Inferior parietal cortex (tissue), 1 donor: ENCODE measurements at regions not wholly inside any gene's neighbourhood (a gene's known extent, or its start where the extent isn't known, plus 50 kb on each side); places are given as distances from the start of the nearest gene placed in this dataset.

ENCODE experiments used
- DNase-seq: peaks from one replicate; pipeline ENCODE4 v3.0.0-alpha.2; 2016; ENCODE audit errors: extremely low spot score

DNA sequence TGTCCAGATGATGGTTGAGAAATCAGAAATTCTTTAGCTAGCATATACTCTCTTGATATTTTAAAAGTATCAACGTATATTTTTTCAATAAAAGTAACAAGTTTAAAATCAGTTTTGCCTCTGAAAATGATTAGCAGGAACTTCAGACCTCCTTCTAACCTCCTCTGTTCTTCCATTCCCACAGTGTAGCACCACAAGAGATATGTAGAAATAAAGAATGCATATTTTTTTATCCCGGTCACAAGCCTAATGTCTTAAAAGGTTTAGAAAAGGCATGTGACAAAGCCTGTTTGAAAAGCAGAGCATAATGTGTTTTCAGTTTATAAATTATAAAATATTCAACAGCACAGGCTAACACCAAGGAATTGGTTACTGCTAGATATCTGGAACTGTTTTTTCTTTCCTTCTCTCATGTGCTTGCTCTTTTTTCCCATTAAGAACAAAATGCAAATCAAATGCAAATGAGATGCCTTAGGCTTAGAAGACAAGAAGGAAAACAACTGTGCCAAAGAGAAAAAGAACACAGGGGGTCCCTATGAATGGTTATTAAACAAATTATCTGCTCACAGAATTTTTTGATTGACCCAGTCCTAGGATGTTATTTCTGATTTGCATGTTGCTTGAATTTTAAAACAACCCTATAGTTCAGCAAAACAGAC, 351.7 kb upstream of the FAM241A start:
- DNase-seq: no peak

DNA sequence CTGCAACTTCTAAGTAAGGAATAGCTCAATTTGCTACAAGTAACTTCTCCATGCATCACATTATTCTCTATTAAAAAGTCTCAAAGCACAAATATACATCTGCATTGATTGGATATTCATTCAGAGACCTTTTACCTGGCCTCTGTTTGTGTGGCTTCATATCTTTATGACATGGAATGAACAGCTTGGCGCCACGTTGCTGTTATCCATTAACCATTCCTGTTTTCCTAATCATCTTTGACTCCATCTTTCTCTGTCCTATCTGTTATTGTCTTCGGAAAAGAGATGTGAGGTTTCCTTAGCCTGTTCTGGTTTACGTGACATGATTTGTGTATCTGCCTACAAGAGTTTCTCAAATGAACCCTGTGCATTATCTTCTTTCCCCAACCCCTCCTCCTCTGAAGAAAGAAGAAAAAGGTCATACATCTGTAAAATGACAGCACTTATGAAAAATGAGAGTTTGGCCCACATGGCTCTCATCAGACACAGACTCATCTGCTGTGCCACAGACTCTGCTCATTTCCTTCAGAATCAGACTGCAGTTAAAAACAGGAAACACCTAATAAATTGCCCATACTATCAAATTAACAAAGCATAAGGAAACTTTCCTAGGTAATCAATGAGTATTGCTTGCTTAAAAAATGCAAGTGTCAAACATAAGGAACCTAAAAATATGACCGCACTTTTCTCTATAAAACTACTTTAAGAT, 347.6 kb upstream of the FAM241A start:
- DNase-seq: no peak

DNA sequence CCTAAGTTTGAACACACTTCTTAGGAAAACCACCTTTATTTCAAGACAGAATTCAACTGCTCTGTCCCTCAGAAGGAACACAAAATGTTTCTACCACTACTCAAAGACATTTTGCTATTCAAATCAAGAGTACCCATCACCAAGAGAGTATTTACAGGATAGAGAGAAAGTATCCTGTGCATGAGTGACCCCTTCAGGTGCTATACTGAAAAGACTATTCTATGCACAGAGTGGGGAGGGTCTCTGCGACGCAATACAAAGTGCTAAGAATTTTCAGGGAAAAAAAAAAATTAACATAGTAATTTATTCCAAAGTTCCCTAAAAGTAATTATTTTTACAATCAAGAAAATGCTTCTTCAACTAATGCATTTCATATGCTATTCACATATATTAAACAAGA, 346.4 kb upstream of the FAM241A start:
- DNase-seq: no peak

GRCh38 chr4:111800551-111800950, 344.7 kb upstream of the FAM241A start:
- no peak for DNase-seq

GRCh38 chr4:111802191-111802590, 343.1 kb upstream of the FAM241A start:
- DNase-seq: no peak

GRCh38 chr4:111806331-111806730, 338.9 kb upstream of the FAM241A start:
- DNase-seq: no peak

GRCh38 chr4:111807576-111807975, 337.7 kb upstream of the FAM241A start:
- DNase-seq: no peak

DNA sequence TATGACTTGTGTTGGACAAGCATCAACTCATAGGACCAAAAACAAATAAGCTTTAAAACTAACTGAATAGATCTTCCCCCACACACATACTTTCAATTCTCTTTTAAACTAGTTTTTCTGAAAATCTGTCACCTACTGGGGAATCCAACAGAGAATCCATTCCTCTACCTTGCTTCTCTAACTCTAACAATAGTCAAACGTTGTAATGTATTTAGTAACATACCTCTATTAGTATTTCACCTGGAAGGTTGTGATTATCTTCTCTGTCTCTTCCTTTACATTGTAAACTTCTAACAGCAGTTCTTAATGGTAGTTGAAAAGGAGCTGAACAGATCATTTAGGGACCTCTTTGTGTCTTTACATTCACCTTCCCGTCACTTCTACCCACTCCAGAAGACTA, 337.1 kb upstream of the FAM241A start:
- DNase-seq: no peak

DNA sequence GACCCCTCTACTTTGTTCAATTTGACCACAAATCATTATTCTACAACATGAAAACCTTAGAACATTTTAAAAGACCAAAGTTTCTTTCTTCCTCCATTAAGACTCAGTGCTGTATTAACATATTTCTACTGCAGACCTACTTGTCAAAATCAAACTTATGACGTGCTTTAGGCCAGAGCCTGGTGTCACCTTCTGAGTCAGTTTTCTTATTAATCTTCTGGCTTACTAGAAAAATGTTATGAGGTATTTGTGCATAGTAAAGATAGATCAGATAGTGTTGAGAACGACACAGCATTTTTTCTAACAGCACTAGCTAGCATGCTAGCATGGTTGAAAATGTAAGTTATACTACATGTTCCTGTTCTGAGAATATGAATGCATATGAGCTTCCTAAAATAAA, 333.6 kb upstream of the FAM241A start:
- DNase-seq: no peak

- DNase-seq: no peak
These were observed 333.1 kb upstream of the FAM241A start for GRCh38 chr4:111812114-111812513.

- DNase-seq: no peak
These were observed 332.5 kb upstream of the FAM241A start for GRCh38 chr4:111812760-111813159.

DNA sequence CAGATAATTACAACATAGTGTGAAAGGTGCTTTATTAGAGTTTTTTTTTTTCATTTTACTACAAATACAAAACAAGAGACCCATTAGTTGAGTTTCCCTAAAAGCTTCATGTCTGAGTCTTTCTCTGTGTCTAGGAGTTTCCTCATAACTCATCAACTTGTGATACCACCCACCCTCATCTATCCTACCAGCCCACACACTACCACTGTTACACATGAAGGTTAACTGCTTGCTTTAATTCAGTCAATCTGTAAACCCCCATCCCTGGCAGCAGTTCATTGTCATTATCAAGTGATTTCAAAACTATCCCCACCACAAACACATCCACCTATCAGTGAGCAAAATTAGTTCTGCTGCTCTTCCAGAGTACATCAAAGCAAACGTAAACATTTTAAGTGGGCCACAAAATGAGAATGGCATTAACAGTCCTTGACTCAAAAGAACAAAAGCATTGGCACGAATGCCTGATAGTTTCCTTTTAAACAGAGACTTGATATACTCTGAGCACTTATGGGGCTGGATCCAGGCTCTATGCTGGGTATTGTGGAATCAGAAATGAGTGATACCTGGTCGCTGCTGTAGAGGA, 331.6 kb upstream of the FAM241A start:
- DNase-seq: no peak

GRCh38 chr4:111814961-111815360, 330.3 kb upstream of the FAM241A start:
- DNase-seq: no peak

DNA sequence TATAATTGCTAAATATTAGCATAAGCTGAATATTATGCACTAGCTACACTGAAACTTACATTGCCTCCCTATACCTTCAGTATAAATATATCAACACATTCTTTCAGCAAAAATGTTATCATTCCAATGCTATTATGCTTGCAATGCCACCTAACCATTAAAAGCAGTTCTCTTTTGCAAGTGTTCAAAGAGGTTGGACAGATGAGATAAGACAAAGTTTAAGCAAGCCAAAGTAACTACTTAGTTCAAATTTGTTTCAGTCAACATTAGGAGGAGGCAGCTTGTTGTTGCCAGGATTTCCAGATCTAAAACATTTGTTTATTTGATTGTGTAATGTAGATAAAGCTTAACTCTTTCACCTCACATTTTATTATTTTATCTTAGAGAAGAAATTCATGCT, 323.9 kb upstream of the FAM241A start:
- no peak for DNase-seq

DNA sequence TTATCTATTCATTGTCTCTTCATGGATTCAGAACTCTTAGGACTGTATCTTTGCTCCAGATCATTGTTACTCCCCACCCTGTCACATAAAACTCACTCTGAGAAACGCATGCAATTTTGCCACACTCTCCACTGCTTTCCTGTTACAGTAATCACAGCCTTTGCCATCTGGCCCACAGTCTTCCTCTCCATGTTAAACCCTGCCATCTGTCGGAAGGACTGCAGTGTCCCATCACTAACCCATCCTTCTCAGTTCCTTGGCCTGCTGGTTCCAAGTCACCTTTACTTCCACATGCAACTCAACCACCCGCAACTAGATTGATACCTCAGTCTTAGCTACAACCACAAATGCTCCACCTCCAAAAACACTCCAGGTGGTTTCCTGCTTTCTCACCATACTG, 308.7 kb upstream of the FAM241A start:
- no peak for DNase-seq

DNA sequence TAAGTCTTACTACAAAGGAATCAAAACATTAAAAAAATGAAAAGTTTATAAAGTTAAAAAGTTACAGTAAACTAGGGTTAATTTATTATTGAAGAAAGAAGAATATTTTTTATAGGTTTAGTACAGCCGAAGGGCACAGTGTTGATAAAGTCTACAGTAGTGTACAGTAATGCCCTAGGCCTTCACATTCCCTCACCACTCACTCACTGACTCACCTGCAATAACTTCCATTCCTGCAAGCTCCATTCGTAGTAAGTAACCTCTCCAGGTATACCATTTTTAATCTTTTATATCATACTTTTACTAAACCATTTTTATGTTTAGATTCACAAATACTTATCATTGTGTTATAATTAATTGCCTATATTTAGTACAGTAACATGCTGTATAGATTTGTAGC, 307.5 kb upstream of the FAM241A start:
- no peak for DNase-seq

- DNase-seq: no peak
These were observed 306.8 kb upstream of the FAM241A start for GRCh38 chr4:111838406-111838930.

DNA sequence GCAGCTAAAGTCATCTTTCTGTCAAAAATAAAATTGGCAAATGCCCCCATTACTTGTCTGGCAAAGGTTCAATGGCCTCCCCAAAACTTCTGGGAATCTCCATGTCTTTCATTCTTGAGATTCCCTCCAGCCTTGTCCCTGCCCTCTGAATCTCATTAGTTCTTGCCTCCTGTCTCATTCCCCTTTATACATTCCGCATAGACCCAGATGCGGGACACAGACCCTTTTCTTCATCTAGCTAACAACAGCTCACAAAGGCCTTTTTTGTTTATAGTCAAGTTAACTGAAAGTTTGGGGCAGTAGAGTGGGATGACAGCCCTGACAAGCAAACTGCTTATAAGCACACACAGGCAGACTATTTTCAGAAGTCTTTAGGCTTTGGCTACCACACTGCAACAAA, 306.1 kb upstream of the FAM241A start:
- DNase-seq: peak; percentile 41

DNA sequence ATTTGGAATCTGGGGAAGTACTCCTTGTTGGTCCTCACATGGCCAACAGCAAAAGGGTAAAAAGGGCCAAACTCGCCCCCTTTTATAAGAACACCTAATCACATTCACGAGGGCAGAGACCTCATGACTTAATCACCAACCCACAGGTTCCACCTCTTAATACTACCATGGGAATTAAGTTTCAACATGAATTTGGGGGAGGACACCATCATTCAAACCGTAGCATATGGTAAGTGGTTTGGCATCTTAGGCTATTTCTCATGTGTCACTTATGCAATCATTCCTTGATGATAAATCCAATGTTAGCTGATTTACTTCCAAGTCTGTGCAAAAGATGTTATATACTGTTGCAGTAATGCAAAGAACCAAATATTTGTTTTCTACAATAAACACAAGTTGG, 302.9 kb upstream of the FAM241A start:
- DNase-seq: no peak

- no peak for DNase-seq
These were observed 297.8 kb upstream of the FAM241A start for GRCh38 chr4:111847296-111848008.

DNA sequence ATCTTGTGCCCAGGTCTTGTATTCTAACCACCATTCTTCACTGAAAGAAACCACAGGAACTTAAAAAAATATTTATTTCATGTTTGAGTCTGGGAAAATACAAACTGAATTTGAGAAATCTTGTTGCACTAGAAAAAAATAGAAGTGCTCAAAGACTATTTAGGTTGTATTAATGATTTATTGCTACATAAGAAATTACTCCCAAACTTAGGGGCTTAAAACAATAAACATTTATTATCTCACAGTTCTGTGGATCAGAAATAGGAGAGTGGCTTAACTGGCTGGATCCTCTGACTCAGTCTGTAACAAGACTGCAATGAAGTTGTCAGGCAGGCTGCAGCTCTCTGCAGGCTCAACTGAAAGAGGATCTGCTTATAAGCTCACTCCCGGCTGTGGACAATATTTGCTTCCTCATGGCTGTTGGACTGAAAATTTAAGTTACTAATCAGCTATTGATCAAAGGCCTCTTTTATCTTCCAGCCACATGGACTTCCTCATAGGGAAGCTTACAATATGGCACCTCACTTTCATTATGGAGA, 295.4 kb upstream of the FAM241A start:
- DNase-seq: no peak

GRCh38 chr4:111854494-111855087, 290.7 kb upstream of the FAM241A start:
- peak; percentile 65 for DNase-seq
